NCI-H510A (cell line): ENCODE measurements at regions not wholly inside any gene's neighbourhood (a gene's known extent, or its start where the extent isn't known, plus 50 kb on each side); places are given as distances from the start of the nearest gene placed in this dataset.

Source experiments
- DNase-seq: peaks from one replicate; lab custom pipeline; 2025; lab: John Stamatoyannopoulos, UW

DNA sequence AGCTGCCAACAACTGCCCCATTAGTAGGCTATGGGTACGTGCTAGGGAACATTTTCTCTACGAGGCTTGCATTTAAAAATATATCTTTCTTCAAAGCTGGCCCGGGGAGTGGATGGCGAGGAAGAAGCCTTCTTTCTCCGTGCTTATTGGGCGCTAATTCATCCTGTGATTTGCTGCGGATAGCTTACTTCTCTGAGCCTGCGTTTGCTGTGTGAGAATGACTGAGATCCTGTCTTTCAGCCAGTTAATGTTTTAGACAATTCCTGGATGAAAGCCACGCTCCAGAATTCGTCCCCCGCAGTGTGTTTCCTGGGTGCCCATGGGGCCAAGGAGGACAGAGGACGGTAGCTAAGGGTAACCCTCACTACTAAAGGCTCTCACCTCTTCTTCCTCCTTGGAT lies 57.8 kb upstream of the TARBP1 start:
- DNase-seq, result no peak

DNA sequence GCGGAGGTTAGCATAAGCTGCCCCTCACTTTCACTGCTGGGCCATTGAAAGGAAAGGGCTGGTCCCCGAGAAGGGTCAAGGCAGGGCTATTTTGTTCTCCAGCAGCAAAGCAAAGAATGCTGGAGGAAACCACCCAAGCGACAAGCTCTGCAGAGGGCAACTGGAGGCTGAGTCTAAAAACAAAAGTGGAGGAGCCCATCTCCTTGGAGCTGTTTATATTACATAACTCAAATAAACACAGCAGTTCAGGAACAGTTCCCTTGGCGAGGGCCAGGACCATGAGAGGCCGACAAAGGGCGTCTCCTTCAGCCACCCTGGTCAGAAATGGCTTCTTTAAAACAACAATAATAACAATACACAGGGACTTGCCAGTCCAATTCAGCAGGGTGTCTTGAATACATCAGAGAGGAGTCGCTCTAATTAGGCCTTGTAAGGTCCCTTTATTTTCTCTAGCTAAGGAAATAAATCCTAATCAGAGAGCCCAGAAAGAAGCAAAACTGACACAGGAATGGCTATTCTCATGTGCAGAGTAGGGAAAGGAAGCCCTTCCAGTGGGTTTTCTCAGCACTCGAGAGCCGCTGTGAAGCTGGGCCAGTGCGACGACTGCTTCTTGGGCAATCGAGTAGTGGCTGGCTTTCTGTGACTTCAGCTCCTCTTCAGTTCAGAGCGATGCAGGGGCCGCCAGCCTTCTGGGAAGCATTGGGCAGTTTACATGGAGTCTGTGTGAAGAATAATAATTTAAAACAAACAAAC lies 57.0 kb upstream of the TARBP1 start:
- DNase-seq, result no peak

DNA sequence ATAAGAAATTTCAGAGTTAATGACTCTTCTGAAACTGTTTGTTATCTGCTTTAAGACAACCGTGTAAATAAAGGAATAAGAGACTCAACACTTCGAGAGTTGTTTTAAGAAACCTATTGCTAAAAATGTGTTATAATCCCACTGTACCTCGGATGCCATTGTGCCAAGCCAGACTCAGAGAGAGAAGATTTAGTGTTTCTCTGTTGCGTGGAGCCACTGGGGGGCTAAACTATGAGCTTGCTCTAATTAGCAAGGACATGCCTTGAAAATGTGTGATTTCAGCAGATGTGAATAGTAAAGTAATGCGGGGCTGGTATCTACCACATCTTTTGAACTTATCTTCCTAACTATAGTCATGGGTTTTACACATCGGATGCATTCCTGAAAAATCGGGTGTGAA lies 56.2 kb upstream of the TARBP1 start:
- DNase-seq, result no peak

DNA sequence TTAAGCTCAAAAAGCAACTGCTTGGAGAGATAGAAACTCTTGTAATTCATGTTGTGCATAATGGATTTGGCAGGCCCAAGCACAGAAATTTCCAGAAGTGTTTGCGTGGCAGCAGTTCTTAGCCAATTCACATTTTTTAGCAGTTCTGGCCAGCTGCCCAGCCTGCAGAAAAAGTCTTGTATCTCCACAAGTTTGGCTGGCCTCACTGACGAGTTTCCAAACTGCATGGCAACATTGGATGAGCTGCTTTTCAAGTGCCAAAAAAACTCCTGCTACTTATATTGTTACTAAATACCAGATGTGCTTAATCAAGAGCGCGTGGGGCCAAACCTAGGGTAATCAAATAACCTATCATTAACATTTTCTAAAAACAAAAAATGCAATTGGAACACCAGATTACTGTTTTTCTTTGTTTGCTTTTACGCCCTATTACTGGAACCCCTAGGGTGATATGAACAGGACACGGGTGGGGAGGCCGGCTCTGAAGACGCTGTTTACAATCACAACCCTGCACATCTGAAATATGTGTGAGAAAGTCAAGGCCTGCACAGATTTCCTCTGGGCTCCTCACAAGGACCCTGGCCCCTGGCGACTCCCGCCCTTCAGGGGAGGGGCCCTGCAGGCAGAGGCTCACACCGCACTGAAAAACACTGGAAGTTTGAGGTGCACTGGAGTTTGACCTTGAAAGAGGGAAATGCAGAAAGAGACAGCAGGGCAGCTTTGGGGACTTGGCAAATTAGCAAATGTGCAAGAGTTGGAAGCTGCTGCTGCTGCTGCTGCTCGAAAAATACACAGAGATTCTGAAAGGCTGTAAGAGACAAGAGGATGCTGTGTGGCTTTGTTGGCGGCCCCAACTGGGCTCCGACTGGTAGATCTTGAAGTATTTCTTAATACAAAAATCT lies 55.2 kb upstream of the TARBP1 start:
- DNase-seq, result no peak

DNA sequence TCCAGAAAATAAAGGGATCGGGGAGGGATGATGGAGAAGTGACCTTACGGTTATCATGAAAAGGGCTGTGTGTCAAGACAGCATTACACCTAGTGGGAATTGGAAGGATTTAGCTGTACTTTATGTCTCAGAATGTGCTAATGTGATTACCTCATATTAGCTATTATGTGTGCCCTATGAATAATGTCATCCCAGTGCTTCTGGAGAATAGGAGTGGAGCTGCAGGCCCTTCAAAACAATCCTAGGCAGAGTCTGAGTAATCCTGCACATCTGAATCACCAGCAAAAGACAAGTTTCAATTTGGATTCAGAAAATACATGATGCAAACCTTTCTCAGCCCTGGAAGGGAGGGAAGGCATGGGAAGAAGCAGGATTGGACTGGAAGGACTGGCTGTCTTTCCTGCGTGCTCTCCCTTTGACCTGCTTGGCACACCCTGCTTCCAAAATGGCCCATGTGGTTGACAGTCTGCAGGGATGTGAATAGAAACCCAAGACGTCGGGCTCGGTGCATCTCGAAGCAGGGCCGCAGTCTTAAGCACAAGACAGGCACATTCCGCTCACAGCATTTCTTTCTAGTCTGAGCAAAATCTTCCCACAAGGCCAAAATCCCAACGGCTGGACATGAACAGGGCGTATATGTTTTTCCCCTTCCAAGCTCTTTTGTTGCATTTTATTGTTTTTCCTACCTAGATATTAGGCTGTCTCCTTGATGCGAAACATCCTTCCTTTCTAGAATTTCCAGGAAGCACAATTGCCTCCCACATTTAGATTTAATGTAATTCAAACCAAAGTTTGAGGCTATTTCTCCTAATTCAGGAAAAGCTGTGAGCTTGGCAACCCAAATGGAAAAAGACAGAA lies 54.3 kb upstream of the TARBP1 start:
- no peak for DNase-seq

DNA sequence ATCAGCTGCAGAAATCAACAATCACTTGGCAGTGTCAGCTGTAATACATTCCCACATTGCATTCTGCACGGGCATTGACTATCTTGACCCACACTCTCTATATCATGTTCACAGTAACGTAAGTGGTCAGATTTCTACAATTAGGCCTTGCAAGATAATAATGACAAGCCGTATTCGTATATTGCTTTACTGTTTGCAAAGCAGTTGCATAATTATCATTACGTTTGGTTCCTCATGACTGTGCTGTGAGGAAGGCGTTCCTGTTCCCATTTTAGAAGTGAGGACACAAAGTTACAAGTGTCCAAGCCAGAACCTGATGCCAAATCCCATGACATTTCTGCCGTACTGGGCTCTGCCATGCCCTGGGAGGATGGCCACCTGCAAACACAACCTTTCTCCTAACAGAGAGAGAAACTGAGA lies 53.5 kb upstream of the TARBP1 start:
- no peak for DNase-seq

DNA sequence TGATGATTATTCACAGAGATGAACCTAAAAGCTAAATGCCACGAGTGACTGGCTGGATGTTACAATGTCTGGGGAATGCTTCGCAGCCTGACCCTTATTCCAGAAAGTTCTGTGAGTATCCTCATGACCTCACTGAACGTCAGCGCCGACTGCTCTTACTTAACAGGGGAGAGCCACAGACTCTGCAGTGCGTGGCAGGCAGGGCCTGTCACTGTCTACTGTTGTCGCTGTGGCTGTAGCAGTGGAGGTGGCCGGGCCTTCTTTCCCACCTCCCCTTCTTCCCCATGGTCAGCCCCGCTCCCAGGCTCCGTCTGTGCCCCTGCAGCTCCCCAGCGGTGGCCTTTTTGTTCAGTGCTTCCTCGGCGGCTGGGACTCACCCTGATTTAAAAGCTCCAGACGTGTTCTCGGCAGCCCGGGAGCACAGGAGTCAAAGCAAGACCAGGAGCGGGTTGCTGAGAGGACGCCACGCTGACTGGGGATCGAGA lies 52.2 kb upstream of the TARBP1 start:
- no peak for DNase-seq

DNA sequence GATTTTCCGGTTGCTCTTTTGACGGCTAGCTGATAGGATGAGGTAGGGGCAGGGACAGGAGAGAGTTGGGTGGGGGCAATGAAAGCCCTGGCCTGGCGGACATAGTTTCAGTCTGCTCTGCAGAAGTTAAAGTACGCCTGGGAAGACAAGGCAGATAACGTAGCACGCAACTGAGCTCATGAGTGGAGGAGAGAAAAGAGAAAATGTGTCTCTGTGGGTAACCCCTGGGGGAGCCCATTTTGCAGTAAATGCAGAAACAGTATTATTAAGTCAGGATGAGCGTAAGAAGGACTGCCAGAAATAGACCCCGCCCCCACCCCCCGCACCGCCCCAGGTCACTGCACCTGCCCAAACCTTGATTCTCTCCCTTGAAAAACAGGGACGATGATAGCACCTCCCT lies 51.7 kb upstream of the TARBP1 start:
- no peak for DNase-seq

DNA sequence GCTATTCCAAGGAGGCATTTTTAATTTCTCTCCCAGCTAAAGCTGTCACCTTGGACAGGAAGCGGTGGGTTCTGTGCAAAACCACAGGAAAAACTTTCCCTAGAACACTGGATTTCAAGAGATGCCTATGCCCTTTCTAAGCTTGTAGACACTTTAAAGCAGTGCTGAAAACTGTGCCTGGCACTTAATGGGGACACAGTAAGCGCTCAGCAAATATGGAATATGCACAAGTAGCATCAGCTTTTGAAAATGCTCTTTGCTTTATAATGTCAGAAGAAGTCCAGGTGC lies 50.9 kb upstream of the TARBP1 start:
- no peak for DNase-seq

DNA sequence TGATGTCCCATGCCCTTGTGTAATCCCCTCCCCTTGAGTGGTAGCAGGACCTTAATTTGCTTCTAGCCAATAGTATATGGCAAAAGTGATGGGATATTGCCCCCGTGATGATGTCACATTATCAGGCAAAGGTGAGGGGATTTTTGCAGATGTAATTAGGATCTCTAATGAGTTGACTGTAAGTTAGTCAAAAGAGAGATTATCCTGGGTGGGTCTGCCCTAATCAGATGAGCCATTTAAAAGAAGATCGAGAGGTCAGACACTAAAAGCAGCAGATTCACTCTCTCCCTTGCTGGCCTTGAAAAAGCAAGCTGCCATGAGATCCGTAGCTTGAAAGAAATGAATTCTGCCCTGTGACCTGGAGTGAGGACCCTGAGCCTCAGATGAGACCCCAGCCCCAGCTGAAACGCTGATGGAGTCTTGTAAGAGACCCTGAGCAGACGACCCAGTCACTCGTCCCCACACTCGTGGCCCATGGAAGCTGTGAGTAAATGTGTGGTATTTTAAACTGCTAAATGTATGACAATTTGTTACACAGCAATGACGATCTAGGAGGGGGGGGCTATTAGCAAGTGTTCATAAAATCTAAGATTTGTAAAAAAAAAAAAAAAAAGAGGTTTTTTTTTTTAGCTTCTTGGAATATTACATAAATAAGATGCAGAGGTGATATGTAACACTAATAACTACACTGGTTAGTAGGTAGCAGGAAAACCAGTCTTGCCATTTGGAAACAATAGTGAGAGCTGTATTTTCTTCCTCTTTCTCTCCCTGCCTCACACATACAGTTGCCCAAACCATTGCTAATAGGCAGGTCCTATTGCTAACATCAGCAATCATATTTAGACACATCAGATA lies 50.3 kb upstream of the TARBP1 start:
- no peak for DNase-seq
